ENCODE measurements at regions not wholly inside any gene's neighbourhood (a gene's known extent, or its start where the extent isn't known, plus 50 kb on each side); places are given as distances from the start of the nearest gene placed in this dataset.

DNA sequence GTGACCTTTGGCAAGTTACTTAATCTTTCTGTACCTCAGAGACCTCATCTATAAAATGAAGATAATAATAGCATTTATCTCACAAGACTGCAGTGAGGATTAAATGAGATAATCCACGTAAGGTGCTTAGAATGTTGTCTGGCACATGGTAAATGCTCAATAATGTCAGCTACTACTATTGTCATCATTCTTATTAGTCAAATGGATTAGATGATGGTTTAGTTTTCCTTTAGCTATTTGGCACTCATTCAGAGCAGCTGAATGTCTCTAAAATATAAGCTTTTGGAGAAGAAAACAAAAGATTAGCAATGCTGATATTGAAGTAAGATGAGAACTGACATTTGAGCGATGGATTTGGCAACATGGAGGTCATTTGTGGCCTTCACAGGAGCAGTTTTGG is 125.1 kb downstream of the AQP4 start:
- TF ChIP-seq, protein P1, sequence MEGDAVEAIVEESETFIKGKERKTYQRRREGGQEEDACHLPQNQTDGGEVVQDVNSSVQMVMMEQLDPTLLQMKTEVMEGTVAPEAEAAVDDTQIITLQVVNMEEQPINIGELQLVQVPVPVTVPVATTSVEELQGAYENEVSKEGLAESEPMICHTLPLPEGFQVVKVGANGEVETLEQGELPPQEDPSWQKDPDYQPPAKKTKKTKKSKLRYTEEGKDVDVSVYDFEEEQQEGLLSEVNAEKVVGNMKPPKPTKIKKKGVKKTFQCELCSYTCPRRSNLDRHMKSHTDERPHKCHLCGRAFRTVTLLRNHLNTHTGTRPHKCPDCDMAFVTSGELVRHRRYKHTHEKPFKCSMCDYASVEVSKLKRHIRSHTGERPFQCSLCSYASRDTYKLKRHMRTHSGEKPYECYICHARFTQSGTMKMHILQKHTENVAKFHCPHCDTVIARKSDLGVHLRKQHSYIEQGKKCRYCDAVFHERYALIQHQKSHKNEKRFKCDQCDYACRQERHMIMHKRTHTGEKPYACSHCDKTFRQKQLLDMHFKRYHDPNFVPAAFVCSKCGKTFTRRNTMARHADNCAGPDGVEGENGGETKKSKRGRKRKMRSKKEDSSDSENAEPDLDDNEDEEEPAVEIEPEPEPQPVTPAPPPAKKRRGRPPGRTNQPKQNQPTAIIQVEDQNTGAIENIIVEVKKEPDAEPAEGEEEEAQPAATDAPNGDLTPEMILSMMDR (IDR thresholded peaks at IDR 0.05; ENCODE audit: extremely low read depth in 1 of 2, insufficient read depth in 1 of 2, low read depth in 1 of 2, low read length in 2 of 2): no peak
- no peak for TF ChIP-seq POLR2AphosphoS5 (IDR thresholded peaks at IDR 0.05; ENCODE audit: insufficient read depth, low read depth, low read length)

All from endothelial cell of umbilical vein (primary cell).